Posterior cingulate gyrus (tissue), 11 donors: ENCODE measurements at regions not wholly inside any gene's neighbourhood (a gene's known extent, or its start where the extent isn't known, plus 50 kb on each side); places are given as distances from the start of the nearest gene placed in this dataset.

Experiments used
- DNase-seq, 10 donors: peaks; one replicate each; pipeline versions ENCODE4 v3.0.0 to v3.0.0-alpha.2; 2020 to 2021; ENCODE audit warnings: mixed read lengths in 3 of 10
- intact Hi-C: fragments of 100-400 bp; cut with DNase I; formaldehyde crosslinking; loops from one replicate; pipeline ENCODE4 v1.15.1; 2023

GRCh38 chr3:165459111-165459510 lies 262.9 kb upstream of the SLITRK3 start:
- DNase-seq = no peak
- intact Hi-C loops = no loop called here

GRCh38 chr3:165457096-165457495 lies 260.9 kb upstream of the SLITRK3 start:
- no peak for DNase-seq
- intact Hi-C loops = no loop called here

- DNase-seq = no peak
- intact Hi-C loops = no loop called here
Measured at GRCh38 chr3:165455793-165456192, 259.6 kb upstream of the SLITRK3 start.

GRCh38 chr3:165455360-165455759 lies 259.2 kb upstream of the SLITRK3 start:
- intact Hi-C loops = no loop called here
- DNase-seq = no peak

- no peak for DNase-seq
- intact Hi-C loops = no loop called here
Measured at GRCh38 chr3:165451371-165452070, 255.3 kb upstream of the SLITRK3 start.

GRCh38 chr3:165446555-165446954 lies 250.4 kb upstream of the SLITRK3 start:
- intact Hi-C loops = no loop called here
- no peak for DNase-seq

- no peak for DNase-seq
- intact Hi-C loops = no loop called here
Measured at GRCh38 chr3:165444745-165445144, 248.6 kb upstream of the SLITRK3 start.

- intact Hi-C loops = no loop called here
- DNase-seq = no peak
Measured at GRCh38 chr3:165443664-165444063, 247.5 kb upstream of the SLITRK3 start.

GRCh38 chr3:165442061-165442460 lies 245.9 kb upstream of the SLITRK3 start:
- intact Hi-C loops = no loop called here
- no peak for DNase-seq

GRCh38 chr3:165440380-165440779 lies 244.2 kb upstream of the SLITRK3 start:
- intact Hi-C loops = no loop called here
- no peak for DNase-seq

- no peak for DNase-seq
- intact Hi-C loops = no loop called here
Measured at GRCh38 chr3:165439765-165440164, 243.6 kb upstream of the SLITRK3 start.

- no peak for DNase-seq
- intact Hi-C loops = no loop called here
Measured at GRCh38 chr3:165434516-165434915, 238.3 kb upstream of the SLITRK3 start.

- intact Hi-C loops = no loop called here
Measured at GRCh38 chr3:165406425-165406824, 210.2 kb upstream of the SLITRK3 start.

GRCh38 chr3:165404357-165405027 lies 208.3 kb upstream of the SLITRK3 start:
- intact Hi-C loops = no loop called here
- no peak for DNase-seq

More at GRCh38 chr3:165406425-165406824, 210.2 kb upstream of the SLITRK3 start:
- no peak for DNase-seq

GRCh38 chr3:165403666-165404065 lies 207.5 kb upstream of the SLITRK3 start:
- DNase-seq = no peak
- intact Hi-C loops = no loop called here

GRCh38 chr3:165395188-165395587 lies 199.0 kb upstream of the SLITRK3 start:
- intact Hi-C loops = no loop called here
- no peak for DNase-seq

- intact Hi-C loops = no loop called here
- no peak for DNase-seq
Measured at GRCh38 chr3:165393461-165393860, 197.3 kb upstream of the SLITRK3 start.

GRCh38 chr3:165390166-165390565 lies 194.0 kb upstream of the SLITRK3 start:
- no peak for DNase-seq
- intact Hi-C loops = no loop called here

- intact Hi-C loops = no loop called here
- no peak for DNase-seq
Measured at GRCh38 chr3:165389653-165390052, 193.5 kb upstream of the SLITRK3 start.

GRCh38 chr3:165389064-165389463 lies 192.9 kb upstream of the SLITRK3 start:
- DNase-seq = no peak

GRCh38 chr3:165383381-165383780 lies 187.2 kb upstream of the SLITRK3 start:
- intact Hi-C loops = no loop called here

More at GRCh38 chr3:165389064-165389463, 192.9 kb upstream of the SLITRK3 start:
- intact Hi-C loops = no loop called here

GRCh38 chr3:165382672-165383071 lies 186.5 kb upstream of the SLITRK3 start:
- intact Hi-C loops = no loop called here
- no peak for DNase-seq

More at GRCh38 chr3:165383381-165383780, 187.2 kb upstream of the SLITRK3 start:
- no peak for DNase-seq
